ENCODE measurements at regions not wholly inside any gene's neighbourhood (a gene's known extent, or its start where the extent isn't known, plus 50 kb on each side); places are given as distances from the start of the nearest gene placed in this dataset.

DNA sequence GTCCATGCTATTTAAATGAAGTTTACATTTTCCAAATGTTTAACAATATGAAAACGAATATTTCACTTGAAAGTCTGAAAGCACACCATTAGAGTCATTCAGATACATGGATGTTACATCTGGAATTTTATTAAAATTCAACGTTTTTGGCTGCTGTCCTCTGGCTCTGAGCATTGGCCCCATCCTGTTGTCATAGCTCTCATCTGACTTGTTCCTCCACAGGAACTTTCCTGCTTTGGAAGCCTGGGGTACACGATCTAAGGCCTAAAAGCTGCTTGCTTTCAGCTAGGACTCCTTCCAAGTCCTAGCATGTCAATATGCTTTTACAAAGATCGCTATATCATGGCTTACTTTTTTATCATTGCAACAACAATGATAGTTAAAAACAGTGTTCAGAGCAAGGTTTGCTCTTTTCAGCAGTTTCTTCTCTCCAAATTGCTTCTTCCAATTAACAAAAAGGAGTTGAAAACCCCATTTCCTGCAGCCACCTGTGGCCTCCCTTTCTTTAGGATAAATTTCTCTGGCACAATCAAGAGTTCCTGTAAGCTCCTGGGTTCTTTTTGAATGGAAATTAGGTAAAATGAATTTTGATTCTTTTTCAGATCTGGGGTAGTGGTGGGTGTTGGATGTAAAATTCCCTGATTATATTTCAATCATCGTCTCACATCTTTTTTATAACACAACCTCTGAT, 413.4 kb upstream of the AGA start:
- CTCF ChIA-PET: no interaction called here
- H2BK5ac ChIP-seq (ENCODE audit: low read depth, low read length, poor library complexity, severe bottlenecking): no peak overlapping the region
- DNase-seq: no peak

More for the DNA sequence above, 413.4 kb upstream of the AGA start:
- Histone ChIP-seq H3K27ac (ENCODE audit: insufficient read depth, low read length) (no peak overlapping the region), H2BK20ac (ENCODE audit: low read depth, low read length) (no peak overlapping the region), H3K4me3 (ENCODE audit: insufficient read depth, low read depth, low read length) (no peak overlapping the region), H2BK15ac (ENCODE audit: low read depth, low read length) (no peak overlapping the region), H3K9me1 (ENCODE audit: insufficient read depth, low read length) (no peaks in the 10 kb centered on the region), H3K18ac (ENCODE audit: low read depth, low read length) (no peak overlapping the region), H2BK120ac (ENCODE audit: low read depth, low read length) (no peak overlapping the region), H3K27me3 (ENCODE audit: control insufficient read depth, insufficient read depth, low read length) (no peaks in the 10 kb centered on the region), H3K56ac (ENCODE audit: extremely low read depth, insufficient read depth, low read length) (no peak overlapping the region), H4K91ac (ENCODE audit: insufficient read depth, low read depth, low read length) (no peak overlapping the region), H3K23ac (ENCODE audit: low read depth, low read length) (no peak overlapping the region), H3K4me1 (ENCODE audit: control insufficient read depth, insufficient read depth, low read length) (no peaks in the 10 kb centered on the region), H3K9ac (ENCODE audit: low read depth, low read length) (no peak overlapping the region), H4K5ac (ENCODE audit: low read depth, low read length) (no peak overlapping the region), H3K79me1 (ENCODE audit: low read depth in 1 of 2, low read length in 2 of 2) (no peaks in the 10 kb centered on the region), H2AFZ (replicated peaks; ENCODE audit: low read length, poor library complexity) (no peak overlapping the region), H4K20me1 (ENCODE audit: insufficient read depth, low read length) (no peaks in the 10 kb centered on the region), H4K8ac (ENCODE audit: low read depth in 2 of 2, low read length in 2 of 2) (no peak overlapping the region), H3K4me2 (ENCODE audit: low read depth, low read length) (no peak overlapping the region), H3K36me3 (ENCODE audit: control insufficient read depth, insufficient read depth, low read length) (no peaks in the 10 kb centered on the region), H2AK5ac (ENCODE audit: low read depth, low read length) (no peak overlapping the region), H3K14ac (replicated peaks; ENCODE audit: low read depth, low read length) (no peak overlapping the region), H2AK9ac (replicated peaks; ENCODE audit: low read depth, low read length, poor library complexity) (no peak overlapping the region), H3K9me3 (ENCODE audit: control insufficient read depth, insufficient read depth, low read length) (no peaks in the 10 kb centered on the region), H3K4ac (ENCODE audit: low read depth, low read length) (no peak overlapping the region)
- BruUV-seq (replicated peaks): no TSS peak
- dilution Hi-C loops (cut with HindIII; ENCODE audit: low sequenced_read_pairs, unreplicated experiment) (no loop called here), intact Hi-C loops (cut with micrococcal nuclease) (no loop called here), in situ Hi-C loops (cut with MboI; ENCODE audit: low sequenced_read_pairs) (no loop called here)
- TF ChIP-seq RAD21 (IDR thresholded peaks at IDR 0.05; ENCODE audit: low read length) (no peak), SMC3 (IDR thresholded peaks at IDR 0.05; ENCODE audit: low read depth, low read length) (no peak), MAZ (IDR thresholded peaks at IDR 0.05; ENCODE audit: borderline replicate concordance, low read depth, low read length) (no peak), CHD1 (IDR thresholded peaks at IDR 0.05; ENCODE audit: low read depth, low read length) (no peak), RCOR1 (IDR thresholded peaks at IDR 0.05; ENCODE audit: insufficient replicate concordance, low read length) (no peak), BHLHE40 (IDR thresholded peaks at IDR 0.05; ENCODE audit: low read depth, low read length) (no peak), MXI1 (IDR thresholded peaks at IDR 0.05; ENCODE audit: borderline replicate concordance, low read depth, low read length) (no peak), MAFK (IDR thresholded peaks at IDR 0.05; ENCODE audit: low read depth, low read length) (no peak), POLR2A (IDR thresholded peaks at IDR 0.05; ENCODE audit: low read depth, low read length) (no peak), FOS (IDR thresholded peaks at IDR 0.05; ENCODE audit: low read depth, low read length) (no peak), RFX5 (IDR thresholded peaks at IDR 0.05; ENCODE audit: low read depth, low read length) (no peak), CEBPB (IDR thresholded peaks at IDR 0.05; ENCODE audit: low read depth, low read length) (no peak)
- TF ChIP-seq, protein P1, sequence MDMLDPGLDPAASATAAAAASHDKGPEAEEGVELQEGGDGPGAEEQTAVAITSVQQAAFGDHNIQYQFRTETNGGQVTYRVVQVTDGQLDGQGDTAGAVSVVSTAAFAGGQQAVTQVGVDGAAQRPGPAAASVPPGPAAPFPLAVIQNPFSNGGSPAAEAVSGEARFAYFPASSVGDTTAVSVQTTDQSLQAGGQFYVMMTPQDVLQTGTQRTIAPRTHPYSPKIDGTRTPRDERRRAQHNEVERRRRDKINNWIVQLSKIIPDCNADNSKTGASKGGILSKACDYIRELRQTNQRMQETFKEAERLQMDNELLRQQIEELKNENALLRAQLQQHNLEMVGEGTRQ (IDR thresholded peaks at IDR 0.05; ENCODE audit: low read depth, low read length): no peak
- TF ChIP-seq, protein P2, sequence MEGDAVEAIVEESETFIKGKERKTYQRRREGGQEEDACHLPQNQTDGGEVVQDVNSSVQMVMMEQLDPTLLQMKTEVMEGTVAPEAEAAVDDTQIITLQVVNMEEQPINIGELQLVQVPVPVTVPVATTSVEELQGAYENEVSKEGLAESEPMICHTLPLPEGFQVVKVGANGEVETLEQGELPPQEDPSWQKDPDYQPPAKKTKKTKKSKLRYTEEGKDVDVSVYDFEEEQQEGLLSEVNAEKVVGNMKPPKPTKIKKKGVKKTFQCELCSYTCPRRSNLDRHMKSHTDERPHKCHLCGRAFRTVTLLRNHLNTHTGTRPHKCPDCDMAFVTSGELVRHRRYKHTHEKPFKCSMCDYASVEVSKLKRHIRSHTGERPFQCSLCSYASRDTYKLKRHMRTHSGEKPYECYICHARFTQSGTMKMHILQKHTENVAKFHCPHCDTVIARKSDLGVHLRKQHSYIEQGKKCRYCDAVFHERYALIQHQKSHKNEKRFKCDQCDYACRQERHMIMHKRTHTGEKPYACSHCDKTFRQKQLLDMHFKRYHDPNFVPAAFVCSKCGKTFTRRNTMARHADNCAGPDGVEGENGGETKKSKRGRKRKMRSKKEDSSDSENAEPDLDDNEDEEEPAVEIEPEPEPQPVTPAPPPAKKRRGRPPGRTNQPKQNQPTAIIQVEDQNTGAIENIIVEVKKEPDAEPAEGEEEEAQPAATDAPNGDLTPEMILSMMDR (conservative IDR thresholded peaks at IDR 0.05; ENCODE audit: low read depth, low read length): no peak
- TF ChIP-seq, protein P3, sequence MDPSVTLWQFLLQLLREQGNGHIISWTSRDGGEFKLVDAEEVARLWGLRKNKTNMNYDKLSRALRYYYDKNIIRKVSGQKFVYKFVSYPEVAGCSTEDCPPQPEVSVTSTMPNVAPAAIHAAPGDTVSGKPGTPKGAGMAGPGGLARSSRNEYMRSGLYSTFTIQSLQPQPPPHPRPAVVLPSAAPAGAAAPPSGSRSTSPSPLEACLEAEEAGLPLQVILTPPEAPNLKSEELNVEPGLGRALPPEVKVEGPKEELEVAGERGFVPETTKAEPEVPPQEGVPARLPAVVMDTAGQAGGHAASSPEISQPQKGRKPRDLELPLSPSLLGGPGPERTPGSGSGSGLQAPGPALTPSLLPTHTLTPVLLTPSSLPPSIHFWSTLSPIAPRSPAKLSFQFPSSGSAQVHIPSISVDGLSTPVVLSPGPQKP (IDR thresholded peaks at IDR 0.05; ENCODE audit: borderline replicate concordance, low read depth, low read length): no peak
- no peak for ATAC-seq (ENCODE audit: low read depth)
- POLR2A ChIA-PET (ENCODE audit: unreplicated experiment): no interaction called here
- WGBS, 2 experiments (ENCODE audit: extremely low coverage in 2 of 2, insufficient read length in 1 of 2): 11% methylated on average over 1 of the region's 5 CpGs; no CpG with 5 or more reads in 1 of the 2 experiments

Measured in IMR-90 (cell line).